Heart left ventricle (tissue), 16 donors: ENCODE measurements at regions not wholly inside any gene's neighbourhood (a gene's known extent, or its start where the extent isn't known, plus 50 kb on each side); places are given as distances from the start of the nearest gene placed in this dataset.

Experiments used
- ATAC-seq, 4 donors: fragments of 200-7000 bp; cut with Tn5 transposase; one replicate each; pipeline ENCODE4 v1.9.1; 2020 to 2022; ENCODE audit warnings: moderate library complexity in 4 of 4, mild to moderate bottlenecking in 3 of 4, moderate number of reproducible peaks in 1 of 4
- DNase-seq, 5 donors: peaks; one replicate each; pipeline ENCODE4 v3.0.0-alpha.2; 2020
- H3K27ac ChIP-seq, 12 donors: fragments of 200-600 bp; sonication (generic) in 4 of 12; one replicate each; pipeline versions ENCODE4 v1.5.0 to v1.8.0; 2016 to 2022; ENCODE audit warnings: mild to moderate bottlenecking in 2 of 12
- H3K27me3 ChIP-seq, 9 donors: fragments of 200-600 bp; sonication (generic) in 2 of 9; one replicate each; pipeline versions ENCODE4 v1.5.1 to v1.8.0; 2016 to 2022; ENCODE audit warnings: mild to moderate bottlenecking in 3 of 9
- H3K36me3 ChIP-seq, 9 donors: fragments of 200-600 bp; sonication (generic) in 2 of 9; one replicate each; pipeline versions ENCODE4 v1.5.0 to v1.8.0; 2018 to 2022; ENCODE audit warnings: mild to moderate bottlenecking in 2 of 9
- H3K4me1 ChIP-seq, 12 donors: fragments of 200-600 bp; sonication (generic) in 4 of 12; one replicate each; pipeline versions ENCODE4 v1.5.0 to v1.8.0; 2016 to 2022; ENCODE audit warnings: mild to moderate bottlenecking in 3 of 12
- H3K4me3 ChIP-seq, 12 donors: fragments of 200-600 bp; sonication (generic) in 4 of 12; one replicate each; pipeline versions ENCODE4 v1.5.0 to v1.8.0; 2017 to 2022; ENCODE audit warnings: mild to moderate bottlenecking in 9 of 12, moderate library complexity in 4 of 12
- H3K9me3 ChIP-seq, 12 donors: fragments of 200-600 bp; sonication (generic) in 4 of 12; one replicate each; pipeline versions ENCODE4 v1.5.0 to v1.8.0; 2016 to 2022; ENCODE audit warnings: mild to moderate bottlenecking in 1 of 12
- POLR2A ChIP-seq, 2 donors: fragments of 450-650 bp; IDR thresholded peaks; one replicate each; pipeline ENCODE4 v1.6.1; 2017; ENCODE audit warnings: antibody characterized with exemption in 2 of 2, mild to moderate bottlenecking in 2 of 2, moderate library complexity in 2 of 2
- WGBS, 4 donors: extraction: QIAGEN DNeasy Blood & Tissue Kit in 2 of 4; methylation state at CpG; one replicate each; pipeline versions ENCODE4 v1.1.5 to v1.1.7; 2013 to 2018; 5-methylcytosine and 5-hydroxymethylcytosine counted together
- intact Hi-C, 10 donors: fragments of 100-400 bp; cut with DNase I; formaldehyde crosslinking; loops; one replicate each; pipeline versions ENCODE4 v1.11.1 to v1.14.2; 2022
- TF ChIP-seq, protein P1 (sequence below), 12 donors: fragments of 200-600 bp; sonication (generic) in 4 of 12; IDR thresholded peaks; one replicate each; pipeline versions ENCODE4 v1.5.0 to v1.8.0; 2018 to 2022; ENCODE audit warnings: antibody characterized with exemption in 12 of 12, mild to moderate bottlenecking in 5 of 12
- donor health status: ischemic (EF 13 %, LVEDD 7.1; RV severe dilation, severe dysfunction).
- donor health status: healthy with polysubstance abuse.
- donor health status: DM: no; HTN: yes; CAD: no.
- donor health status: DM: no; HTN: no; CAD: no.
- donor health status: ischemic (EF 25% LVEDD 6.9; RV normal size, moderate dysfunction).
- donor health status: ischemic (EF 25% LVEDD 5.7; RV mildly dilated, moderate dysfunction).
- donor health status: healthy.
- donor health status: DM: yes; HTN: yes; CAD: no.
- donor health status: ischemic (EF 35%, LVEDD 5.7; RV mildly dilated, moderate dysfunction).
- donor health status: nonischemic (EF 11% LVEDD 7.7; RV severe dilation, severe dysfunction).
- donor health status: DM: yes; HTN: yes; CAD: no.
- donor health status: PGD.
- donor health status: ischemic (EF 29% LVEDD 5.4; RV normal size, mild dysfunction).
- donor health status: nonischemic (EF 23%, LVEDD 6.1; RV moderate dilation, normal function).

DNA sequence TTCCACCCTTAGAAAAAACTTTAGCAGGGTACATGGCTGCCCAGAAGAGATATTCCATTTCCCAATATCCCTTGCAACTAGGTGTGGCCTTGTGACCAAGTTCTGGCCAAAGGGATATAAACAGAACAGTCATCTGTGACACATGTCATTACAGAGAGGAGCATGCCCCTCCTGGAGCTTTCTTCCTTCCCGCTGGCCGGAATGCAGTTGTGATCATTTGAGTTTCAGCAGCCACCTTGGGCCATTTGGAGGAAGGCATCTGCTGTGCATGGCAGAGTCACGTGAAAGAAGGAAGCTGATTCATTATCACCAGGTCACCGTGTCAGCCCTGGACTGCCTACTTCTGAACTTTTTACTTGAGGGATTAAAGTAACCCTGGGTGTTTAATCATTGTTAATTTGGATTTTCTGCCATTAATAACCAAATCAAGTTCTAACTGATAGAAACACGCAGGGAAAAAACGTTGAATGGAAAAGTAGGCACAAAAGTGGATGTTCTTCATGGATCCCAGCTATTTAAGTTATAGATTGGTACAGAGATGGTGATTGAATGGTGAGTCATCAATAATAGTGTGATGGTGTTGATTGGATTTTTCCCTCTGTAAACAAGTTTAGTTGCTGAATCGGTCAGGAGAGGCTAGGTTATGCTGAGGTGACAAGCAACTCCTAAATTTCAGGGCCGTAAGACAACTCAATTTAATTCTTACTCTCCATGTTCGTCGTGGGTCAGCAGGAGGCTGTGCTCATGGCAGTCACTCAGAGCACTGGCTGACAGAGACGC lies 80.7 kb upstream of the CCDC167 start:
- peaks cover 0 to 6% (median 0%) of the 10 kb centered on the region in 9 donors for H3K27me3 ChIP-seq
- no peaks in the 10 kb centered on the region for H3K36me3 ChIP-seq
- ATAC-seq (peak in 1 of 4 donors; percentile 21), DNase-seq (no peak)
- H3K4me3 ChIP-seq, result no peak overlapping the region
- H3K9me3 ChIP-seq, result no peaks in the 10 kb centered on the region
- intact Hi-C loops, result no loop called here
- TF ChIP-seq, protein P1, sequence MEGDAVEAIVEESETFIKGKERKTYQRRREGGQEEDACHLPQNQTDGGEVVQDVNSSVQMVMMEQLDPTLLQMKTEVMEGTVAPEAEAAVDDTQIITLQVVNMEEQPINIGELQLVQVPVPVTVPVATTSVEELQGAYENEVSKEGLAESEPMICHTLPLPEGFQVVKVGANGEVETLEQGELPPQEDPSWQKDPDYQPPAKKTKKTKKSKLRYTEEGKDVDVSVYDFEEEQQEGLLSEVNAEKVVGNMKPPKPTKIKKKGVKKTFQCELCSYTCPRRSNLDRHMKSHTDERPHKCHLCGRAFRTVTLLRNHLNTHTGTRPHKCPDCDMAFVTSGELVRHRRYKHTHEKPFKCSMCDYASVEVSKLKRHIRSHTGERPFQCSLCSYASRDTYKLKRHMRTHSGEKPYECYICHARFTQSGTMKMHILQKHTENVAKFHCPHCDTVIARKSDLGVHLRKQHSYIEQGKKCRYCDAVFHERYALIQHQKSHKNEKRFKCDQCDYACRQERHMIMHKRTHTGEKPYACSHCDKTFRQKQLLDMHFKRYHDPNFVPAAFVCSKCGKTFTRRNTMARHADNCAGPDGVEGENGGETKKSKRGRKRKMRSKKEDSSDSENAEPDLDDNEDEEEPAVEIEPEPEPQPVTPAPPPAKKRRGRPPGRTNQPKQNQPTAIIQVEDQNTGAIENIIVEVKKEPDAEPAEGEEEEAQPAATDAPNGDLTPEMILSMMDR (IDR thresholded peaks at IDR 0.05), result no peak
- TF ChIP-seq POLR2A (IDR thresholded peaks at IDR 0.05), result no peak
- peak overlapping the region in 6 of 12 donors; percentile 9 to 54 (median 29) for H3K27ac ChIP-seq
- WGBS, 4 donors, result 74 to 86% (median 80%) methylated on average over 11 of the region's 11 CpGs
- peaks cover 0 to 18% (median 5%) of the 10 kb centered on the region in 12 donors for H3K4me1 ChIP-seq

DNA sequence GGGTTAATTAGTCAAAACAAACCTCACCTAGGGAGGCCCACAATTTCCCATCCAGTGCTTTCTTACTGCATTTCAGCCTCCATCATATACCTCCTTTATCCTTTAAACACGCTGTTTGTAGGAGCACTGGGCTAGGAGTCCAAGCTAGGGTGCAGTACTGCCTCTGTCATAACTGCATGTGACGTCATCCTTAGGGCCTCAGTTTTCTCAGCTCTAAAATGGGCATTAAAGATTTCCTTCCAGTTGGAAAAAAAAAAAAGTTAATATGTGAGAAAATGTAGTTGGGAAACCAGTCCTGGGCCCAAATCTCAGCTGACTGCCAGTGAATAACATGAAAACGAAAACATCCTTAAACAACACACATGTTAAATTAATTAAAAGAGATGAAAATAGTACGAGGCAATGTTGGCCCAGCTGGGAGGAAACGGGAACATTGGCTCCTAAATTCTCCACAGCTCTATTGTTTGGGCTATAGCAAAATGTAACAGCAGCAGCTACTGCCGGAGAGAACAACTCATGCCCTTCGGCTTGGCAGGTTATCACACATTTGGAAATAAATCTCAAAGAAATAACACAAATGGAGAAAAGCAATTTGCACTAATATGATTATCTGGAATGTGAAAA lies 79.9 kb upstream of the CCDC167 start:
- ATAC-seq (peak in 1 of 4 donors; percentile 75), DNase-seq (peak in 2 of 5 donors; percentile 5 to 16)
- no peak overlapping the region for H3K4me3 ChIP-seq
- intact Hi-C loops, result no loop called here
- H3K9me3 ChIP-seq, result no peaks in the 10 kb centered on the region
- no peaks in the 10 kb centered on the region for H3K36me3 ChIP-seq
- TF ChIP-seq, protein P1 (IDR thresholded peaks at IDR 0.05), result no peak
- TF ChIP-seq POLR2A (IDR thresholded peaks at IDR 0.05), result no peak
- peak overlapping the region in 6 of 12 donors; percentile 9 to 54 (median 29) for H3K27ac ChIP-seq
- peaks cover 0 to 18% (median 5%) of the 10 kb centered on the region in 12 donors for H3K4me1 ChIP-seq
- no peaks in the 10 kb centered on the region for H3K27me3 ChIP-seq
- 57 to 62% (median 59%) methylated on average over 7 of the region's 7 CpGs for WGBS, 4 donors

DNA sequence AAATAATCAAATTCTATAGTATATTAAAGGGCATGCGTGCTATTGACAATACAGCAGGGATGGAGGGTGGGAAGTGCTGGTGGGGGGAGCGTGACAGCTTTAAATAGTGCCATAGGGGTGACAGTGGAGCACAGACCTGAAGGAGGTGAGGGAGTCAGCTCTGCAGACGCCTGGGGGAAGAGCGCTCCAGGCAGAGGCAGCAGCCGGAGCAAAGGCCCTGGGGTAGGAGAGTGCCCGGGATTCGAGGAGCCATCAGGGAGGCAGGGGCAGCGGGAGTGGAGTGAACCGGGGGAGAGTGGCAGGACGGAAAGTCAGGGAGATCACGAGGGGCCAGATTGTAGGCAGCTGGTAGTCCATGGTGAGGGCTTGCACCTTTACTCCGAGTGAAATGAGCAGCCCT lies 78.4 kb upstream of the CCDC167 start:
- no peak for DNase-seq
- Histone ChIP-seq H3K27ac (no peak overlapping the region), H3K4me3 (no peak overlapping the region), H3K36me3 (no peaks in the 10 kb centered on the region), H3K4me1 (peaks cover 0 to 18% (median 5%) of the 10 kb centered on the region in 12 donors), H3K9me3 (no peaks in the 10 kb centered on the region), H3K27me3 (no peaks in the 10 kb centered on the region)
- no peak for TF ChIP-seq POLR2A (IDR thresholded peaks at IDR 0.05)
- TF ChIP-seq, protein P1 (IDR thresholded peaks at IDR 0.05), result no peak
- 91 to 93% (median 93%) methylated on average over 12 of the region's 12 CpGs for WGBS, 4 donors
- ATAC-seq, result no peak
- intact Hi-C loops, result no loop called here

DNA sequence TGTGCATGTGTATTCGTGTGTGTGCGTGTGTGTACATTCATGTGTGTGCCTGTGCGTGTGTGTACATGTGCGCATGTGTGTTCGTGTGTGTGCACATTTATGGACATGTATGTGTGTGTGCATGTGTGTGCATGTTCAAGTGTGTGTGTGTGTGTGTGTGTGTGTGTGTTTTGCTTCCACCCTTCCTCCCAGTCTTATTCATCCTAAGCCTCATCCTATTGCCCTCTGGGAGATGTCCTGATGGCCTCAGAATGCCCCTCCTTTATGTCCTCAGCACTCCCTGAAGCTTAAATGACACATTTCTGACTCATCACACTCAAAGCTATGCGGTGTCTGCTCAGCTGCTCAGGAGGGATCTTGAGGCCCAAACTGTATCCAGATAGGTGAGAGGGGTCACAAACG lies 76.6 kb upstream of the CCDC167 start:
- DNase-seq, result no peak
- H3K27me3 ChIP-seq, result peaks cover 0 to 7% (median 0%) of the 10 kb centered on the region in 9 donors
- no peaks in the 10 kb centered on the region for H3K9me3 ChIP-seq
- no peak overlapping the region for H3K27ac ChIP-seq
- WGBS, 4 donors, result 72 to 86% (median 78%) methylated on average over 7 of the region's 7 CpGs
- intact Hi-C loops, result no loop called here
- no peak overlapping the region for H3K4me3 ChIP-seq
- TF ChIP-seq POLR2A (IDR thresholded peaks at IDR 0.05), result no peak
- TF ChIP-seq, protein P1 (IDR thresholded peaks at IDR 0.05), result no peak
- no peaks in the 10 kb centered on the region for H3K36me3 ChIP-seq
- ATAC-seq, result peak in 1 of 4 donors; percentile 41
- H3K4me1 ChIP-seq, result peaks cover 0 to 11% (median 0%) of the 10 kb centered on the region in 12 donors
